Hematopoietic multipotent progenitor cell treated with erythropoietin and hydrocortisone succinate and interleukin-3 and kit ligand, for 6 days (in vitro differentiated cells): ENCODE measurements at regions not wholly inside any gene's neighbourhood (a gene's known extent, or its start where the extent isn't known, plus 50 kb on each side); places are given as distances from the start of the nearest gene placed in this dataset.

Source experiments
- DNase-seq: peaks from one replicate; pipeline ENCODE4 v3.0.0-alpha.2; 2015

- no peak for DNase-seq
Measured at GRCh38 chr4:181189751-181190150, 1053.5 kb upstream of the TENM3 start.

- no peak for DNase-seq
Measured at GRCh38 chr4:181193131-181193930, 1049.9 kb upstream of the TENM3 start.

GRCh38 chr4:181194096-181194495, 1049.1 kb upstream of the TENM3 start:
- DNase-seq: no peak

GRCh38 chr4:181200076-181200475, 1043.1 kb upstream of the TENM3 start:
- no peak for DNase-seq

- DNase-seq: no peak
Measured at GRCh38 chr4:181202240-181202639, 1041.0 kb upstream of the TENM3 start.

GRCh38 chr4:181204109-181204508, 1039.1 kb upstream of the TENM3 start:
- DNase-seq: no peak

GRCh38 chr4:181213551-181213950, 1029.7 kb upstream of the TENM3 start:
- DNase-seq: no peak

GRCh38 chr4:181216501-181216900, 1026.7 kb upstream of the TENM3 start:
- no peak for DNase-seq

GRCh38 chr4:181219783-181220416, 1023.3 kb upstream of the TENM3 start:
- no peak for DNase-seq

- DNase-seq: no peak
Measured at GRCh38 chr4:181224852-181225251, 1018.4 kb upstream of the TENM3 start.

GRCh38 chr4:181225616-181226261, 1017.5 kb upstream of the TENM3 start:
- no peak for DNase-seq

GRCh38 chr4:181234951-181235680, 1008.1 kb upstream of the TENM3 start:
- no peak for DNase-seq

- DNase-seq: no peak
Measured at GRCh38 chr4:181245326-181245725, 997.9 kb upstream of the TENM3 start.

- DNase-seq: no peak
Measured at GRCh38 chr4:181249031-181249430, 994.2 kb upstream of the TENM3 start.

- no peak for DNase-seq
Measured at GRCh38 chr4:181254771-181255170, 988.4 kb upstream of the TENM3 start.

GRCh38 chr4:181258569-181258968, 984.6 kb upstream of the TENM3 start:
- no peak for DNase-seq

GRCh38 chr4:181259081-181259709, 984.0 kb upstream of the TENM3 start:
- no peak for DNase-seq

GRCh38 chr4:181261279-181261678, 981.9 kb upstream of the TENM3 start:
- no peak for DNase-seq

GRCh38 chr4:181264893-181265292, 978.3 kb upstream of the TENM3 start:
- DNase-seq: no peak

- DNase-seq: no peak
Measured at GRCh38 chr4:181265370-181265769, 977.8 kb upstream of the TENM3 start.

GRCh38 chr4:181271116-181271640, 972.0 kb upstream of the TENM3 start:
- DNase-seq: no peak

GRCh38 chr4:181272422-181272821, 970.8 kb upstream of the TENM3 start:
- no peak for DNase-seq

GRCh38 chr4:181278941-181279340, 964.3 kb upstream of the TENM3 start:
- no peak for DNase-seq
